Lung (tissue), 11 donors: ENCODE measurements at regions not wholly inside any gene's neighbourhood (a gene's known extent, or its start where the extent isn't known, plus 50 kb on each side); places are given as distances from the start of the nearest gene placed in this dataset.

Experiments used
- ATAC-seq: fragments of 200-7000 bp; cut with Tn5 transposase; one replicate; pipeline ENCODE4 v1.9.1; 2020; ENCODE audit warnings: moderate number of reproducible peaks; ENCODE audit not compliant: insufficient read depth, low FRiP score
- DNase-seq, 3 donors: peaks; one replicate each; pipeline ENCODE4 v3.0.0-alpha.2; 2013 to 2017
- H3K27ac ChIP-seq, 2 donors: one replicate each; pipeline ENCODE4 v1.5.1; 2013; ENCODE audit warnings: mild to moderate bottlenecking in 2 of 2, moderate library complexity in 2 of 2, control low read depth in 1 of 2, inconsistent platforms in 1 of 2, low read depth in 1 of 2, low read length in 1 of 2
- H3K27me3 ChIP-seq, 3 donors: one replicate each; pipeline ENCODE4 v1.5.1; 2013; ENCODE audit warnings: low read length in 2 of 3; ENCODE audit not compliant: control insufficient read depth in 3 of 3, insufficient read depth in 3 of 3
- H3K36me3 ChIP-seq, 4 donors: one replicate each; pipeline ENCODE4 v1.5.1; 2013; ENCODE audit warnings: low read length in 4 of 4, mild to moderate bottlenecking in 1 of 4, moderate library complexity in 1 of 4; ENCODE audit not compliant: control insufficient read depth in 4 of 4, insufficient read depth in 4 of 4
- H3K4me1 ChIP-seq, 5 donors: one replicate each; pipeline ENCODE4 v1.5.1; 2013; ENCODE audit warnings: low read length in 5 of 5, mild to moderate bottlenecking in 2 of 5, moderate library complexity in 1 of 5; ENCODE audit not compliant: control insufficient read depth in 5 of 5, insufficient read depth in 5 of 5
- H3K4me3 ChIP-seq: one replicate; pipeline ENCODE4 v1.5.1; 2013; ENCODE audit warnings: mild to moderate bottlenecking, control low read depth, moderate library complexity
- H3K9ac ChIP-seq, 2 donors: one replicate each; pipeline ENCODE4 v1.5.1; 2013; ENCODE audit warnings: low read length in 2 of 2, control low read depth in 1 of 2; ENCODE audit not compliant: insufficient read depth in 1 of 2
- H3K9me3 ChIP-seq, 4 donors: one replicate each; pipeline ENCODE4 v1.5.1; 2013; ENCODE audit warnings: low read length in 3 of 4, mild to moderate bottlenecking in 1 of 4, moderate library complexity in 1 of 4; ENCODE audit not compliant: control insufficient read depth in 4 of 4, insufficient read depth in 3 of 4
- WGBS, 2 donors: extraction: QIAGEN DNeasy Blood & Tissue Kit; methylation state at CpG; one replicate each; pipeline ENCODE4 v1.1.7; 2013; 5-methylcytosine and 5-hydroxymethylcytosine counted together
- TF ChIP-seq, protein P1 (sequence below): IDR thresholded peaks from 2 replicates; pipeline ENCODE4 v1.5.1; 2012; ENCODE audit warnings: mild to moderate bottlenecking; ENCODE audit errors: control extremely low read depth, extremely low read depth
- donor health status: control.
- donor health status: control.
- donor health status: Bipolar disorder and iron deficiency.
- donor health status: healthy.
- donor health status: DM: yes; HTN: yes; CAD: no.

DNA sequence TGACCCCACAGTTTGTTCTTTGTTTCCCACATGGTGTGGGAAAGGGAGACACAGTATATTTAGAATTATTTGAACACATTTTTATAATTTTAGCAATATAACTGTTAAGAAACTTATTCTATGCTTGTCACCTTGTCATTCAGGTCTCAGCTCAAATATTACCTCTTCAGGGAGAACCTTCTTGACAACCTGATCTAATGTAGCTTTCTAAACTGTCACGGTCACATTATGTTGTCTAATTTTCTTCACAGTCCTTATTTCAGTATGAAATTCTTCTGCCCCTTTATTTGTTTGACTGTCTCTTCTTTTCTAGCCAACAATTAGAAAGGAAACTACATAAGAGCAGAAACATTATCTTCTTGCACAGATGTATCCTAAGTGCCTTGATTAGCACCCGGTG is 304.3 kb upstream of the PARD3B start:
- Histone ChIP-seq H3K9me3 (no peaks in the 10 kb centered on the region), H3K36me3 (no peaks in the 10 kb centered on the region), H3K9ac (no peak overlapping the region), H3K4me1 (peaks cover 0 to 25% (median 0%) of the 10 kb centered on the region in 5 donors), H3K27ac (no peak overlapping the region), H3K4me3 (no peak overlapping the region), H3K27me3 (no peaks in the 10 kb centered on the region)
- no peak for ATAC-seq
- 86 to 88% methylated on average over 2 of the region's 2 CpGs for WGBS, 2 donors
- TF ChIP-seq, protein P1, sequence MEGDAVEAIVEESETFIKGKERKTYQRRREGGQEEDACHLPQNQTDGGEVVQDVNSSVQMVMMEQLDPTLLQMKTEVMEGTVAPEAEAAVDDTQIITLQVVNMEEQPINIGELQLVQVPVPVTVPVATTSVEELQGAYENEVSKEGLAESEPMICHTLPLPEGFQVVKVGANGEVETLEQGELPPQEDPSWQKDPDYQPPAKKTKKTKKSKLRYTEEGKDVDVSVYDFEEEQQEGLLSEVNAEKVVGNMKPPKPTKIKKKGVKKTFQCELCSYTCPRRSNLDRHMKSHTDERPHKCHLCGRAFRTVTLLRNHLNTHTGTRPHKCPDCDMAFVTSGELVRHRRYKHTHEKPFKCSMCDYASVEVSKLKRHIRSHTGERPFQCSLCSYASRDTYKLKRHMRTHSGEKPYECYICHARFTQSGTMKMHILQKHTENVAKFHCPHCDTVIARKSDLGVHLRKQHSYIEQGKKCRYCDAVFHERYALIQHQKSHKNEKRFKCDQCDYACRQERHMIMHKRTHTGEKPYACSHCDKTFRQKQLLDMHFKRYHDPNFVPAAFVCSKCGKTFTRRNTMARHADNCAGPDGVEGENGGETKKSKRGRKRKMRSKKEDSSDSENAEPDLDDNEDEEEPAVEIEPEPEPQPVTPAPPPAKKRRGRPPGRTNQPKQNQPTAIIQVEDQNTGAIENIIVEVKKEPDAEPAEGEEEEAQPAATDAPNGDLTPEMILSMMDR = no peak
- no peak for DNase-seq

DNA sequence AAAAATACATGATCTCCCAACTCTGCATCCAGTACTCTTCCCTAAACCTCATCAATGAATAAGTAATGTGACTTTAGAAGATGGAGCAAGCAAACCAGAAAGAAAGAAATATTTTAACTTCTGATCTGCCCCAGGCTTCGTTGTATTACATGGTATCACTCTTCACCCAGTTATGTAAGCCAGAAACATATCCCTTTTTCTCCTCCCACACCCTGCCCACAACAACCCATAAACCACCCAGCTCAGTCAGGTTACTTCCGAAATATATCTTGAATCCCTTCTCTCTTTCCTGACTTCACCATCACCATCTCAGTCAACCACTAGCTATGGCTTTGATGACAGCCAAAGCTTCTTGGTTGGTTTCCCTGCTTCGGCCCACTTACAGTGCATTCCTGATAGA is 295.8 kb upstream of the PARD3B start:
- H3K9me3 ChIP-seq = no peaks in the 10 kb centered on the region
- H3K27ac ChIP-seq = no peak overlapping the region
- TF ChIP-seq, protein P1 = no peak
- WGBS, 2 donors = 91 to 97% methylated on average over 3 of the region's 3 CpGs
- no peaks in the 10 kb centered on the region for H3K36me3 ChIP-seq
- ATAC-seq = no peak
- no peak overlapping the region for H3K9ac ChIP-seq
- H3K4me1 ChIP-seq = peaks cover 0 to 7% (median 0%) of the 10 kb centered on the region in 5 donors
- H3K4me3 ChIP-seq = no peak overlapping the region
- no peak for DNase-seq
- H3K27me3 ChIP-seq = no peaks in the 10 kb centered on the region

DNA sequence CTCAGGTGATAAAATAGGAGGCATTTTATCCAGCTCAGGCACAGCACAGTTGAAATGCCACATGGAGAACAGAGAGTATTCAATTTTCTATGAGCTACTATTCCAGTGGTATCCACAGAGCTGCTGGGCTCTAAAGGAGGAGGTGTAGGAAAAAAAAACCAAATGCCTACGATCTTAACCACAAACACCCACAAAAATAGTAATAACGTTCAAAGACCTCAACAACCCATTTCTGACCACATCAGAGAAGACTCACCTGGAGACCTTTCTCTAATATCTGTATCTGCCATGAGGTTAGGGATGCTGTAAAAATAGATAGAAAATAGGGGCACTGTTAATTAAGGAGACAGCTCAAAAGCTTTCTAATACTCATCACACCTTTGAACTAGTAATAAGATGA is 294.6 kb upstream of the PARD3B start:
- Histone ChIP-seq H3K4me3 (no peak overlapping the region), H3K4me1 (peaks cover 0 to 17% (median 7%) of the 10 kb centered on the region in 5 donors), H3K9ac (no peak overlapping the region), H3K36me3 (no peaks in the 10 kb centered on the region), H3K27me3 (no peaks in the 10 kb centered on the region), H3K27ac (no peak overlapping the region), H3K9me3 (no peaks in the 10 kb centered on the region)
- ATAC-seq (no peak), DNase-seq (no peak)
- TF ChIP-seq, protein P1 = no peak
- 54 to 55% methylated on average over 2 of the region's 2 CpGs for WGBS, 2 donors

DNA sequence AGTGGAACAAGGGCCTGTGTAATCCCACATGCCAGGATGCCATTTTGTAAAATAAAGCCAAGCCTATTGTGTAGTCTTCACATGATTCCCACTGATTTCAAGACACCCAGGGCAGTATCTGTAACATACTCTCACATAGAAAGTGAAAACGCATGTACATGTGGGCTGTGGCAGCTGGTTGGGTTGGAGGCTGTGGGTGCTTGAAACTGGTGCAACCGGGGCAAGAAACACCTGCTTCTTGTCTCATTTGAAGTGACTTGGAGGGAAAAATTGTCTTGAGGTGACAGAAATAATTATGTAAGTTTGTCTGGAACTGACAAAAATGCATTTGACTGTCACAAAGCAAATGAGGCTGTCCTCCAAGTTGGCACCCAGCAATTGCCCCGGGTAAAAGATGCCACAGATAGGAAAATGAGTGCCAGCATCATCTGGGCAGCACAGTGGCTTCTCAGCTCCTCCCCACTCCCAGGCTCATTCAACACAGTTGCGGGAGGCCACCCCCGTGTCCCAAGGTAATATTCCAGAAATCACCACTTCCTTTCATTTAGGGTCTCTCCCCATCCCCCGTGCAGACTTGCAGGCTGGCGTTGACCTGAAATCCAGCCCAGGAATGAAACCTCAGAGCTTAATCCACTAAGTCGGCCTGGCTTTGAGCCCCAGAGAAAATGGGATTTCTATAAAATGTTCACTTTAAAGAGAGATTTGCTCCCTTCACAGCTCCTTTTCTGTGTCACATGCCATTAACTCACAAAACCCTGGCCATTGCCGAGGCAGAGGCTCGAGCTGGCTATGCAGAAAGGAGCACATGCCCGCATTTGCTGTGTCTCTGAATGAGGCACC is 293.9 kb upstream of the PARD3B start:
- no peak for DNase-seq
- no peaks in the 10 kb centered on the region for H3K9me3 ChIP-seq

More for the DNA sequence above, 293.9 kb upstream of the PARD3B start:
- 92 to 95% methylated on average over 11 of the region's 11 CpGs for WGBS, 2 donors
- no peaks in the 10 kb centered on the region for H3K27me3 ChIP-seq
- ATAC-seq = no peak
- TF ChIP-seq, protein P1 = no peak
- no peaks in the 10 kb centered on the region for H3K36me3 ChIP-seq
- no peak overlapping the region for H3K4me3 ChIP-seq
- H3K4me1 ChIP-seq = peaks cover 0 to 21% (median 11%) of the 10 kb centered on the region in 5 donors
- no peak overlapping the region for H3K9ac ChIP-seq
- H3K27ac ChIP-seq = no peak overlapping the region
